B cell (primary cell): ENCODE measurements at regions not wholly inside any gene's neighbourhood (a gene's known extent, or its start where the extent isn't known, plus 50 kb on each side); places are given as distances from the start of the nearest gene placed in this dataset.

Experiments used
- ATAC-seq: fragments of 200-7000 bp; cut with Tn5 transposase; one replicate; pipeline ENCODE4 v1.10.0; 2021; ENCODE audit warnings: low read depth, mild to moderate bottlenecking, moderate number of reproducible peaks, moderate library complexity
- CTCF ChIA-PET: fragments of 350-600 bp; sonication (Branson Sonifier 250); formaldehyde crosslinking; loops from one replicate; lab custom pipeline; 2021; ENCODE audit warnings: antibody characterized with exemption, inconsistent platforms; lab: Charles Lee
- POLR2A ChIA-PET: fragments of 350-600 bp; sonication (Branson Sonifier 250); formaldehyde crosslinking; loops from one replicate; lab custom pipeline; 2021; ENCODE audit warnings: antibody characterized with exemption; lab: Charles Lee
- DNase-seq: peaks from one replicate; pipeline ENCODE4 v3.0.0; 2013
- H2AFZ ChIP-seq: 2 replicates; pipeline ENCODE4 v1.6.1; 2012; ENCODE audit warnings: mild to moderate bottlenecking, low read depth, low read length; ENCODE audit not compliant: insufficient read depth, poor library complexity, severe bottlenecking
- H3K27ac ChIP-seq, 2 donors: 1 replicate in 1 of 2; 2 replicates in 1 of 2; pipeline ENCODE4 v1.5.1; 2012 to 2013; ENCODE audit warnings: low read length in 2 of 2, mild to moderate bottlenecking in 2 of 2, moderate library complexity in 1 of 2
- H3K27me3 ChIP-seq, 4 experiments: fragments of 200-600 bp in 1 of 4; sonication (generic) in 1 of 4; replicated peaks in 1 of 4; 1 replicate in 2 of 4; 2 replicates in 2 of 4; pipeline versions ENCODE4 v1.6.1 to v1.7.0; 2013 to 2016; ENCODE audit warnings: low read length in 3 of 4, mild to moderate bottlenecking in 2 of 4, mixed read lengths in 1 of 4, moderate library complexity in 1 of 4; ENCODE audit not compliant: insufficient read depth in 4 of 4, control insufficient read depth in 3 of 4; ENCODE audit errors: control extremely low read depth in 1 of 4
- H3K36me3 ChIP-seq, 2 experiments: replicated peaks in 1 of 2; 1 replicate in 1 of 2; 2 replicates in 1 of 2; pipeline versions ENCODE4 v1.6.1 to v1.7.1; 2013; ENCODE audit warnings: low read length in 1 of 2; ENCODE audit not compliant: insufficient read depth in 2 of 2, control insufficient read depth in 1 of 2; ENCODE audit errors: control extremely low read depth in 1 of 2, extremely low read depth in 1 of 2
- H3K4me1 ChIP-seq, 2 donors: fragments of 200-600 bp in 1 of 2; sonication (generic) in 1 of 2; 1 replicate in 1 of 2; 2 replicates in 1 of 2; pipeline versions ENCODE4 v1.5.1 to v1.6.1; 2013 to 2017; ENCODE audit warnings: low read length in 2 of 2; ENCODE audit not compliant: control insufficient read depth in 2 of 2, insufficient read depth in 2 of 2
- H3K4me2 ChIP-seq: replicated peaks from 2 replicates; pipeline ENCODE3; 2012; ENCODE audit warnings: mild to moderate bottlenecking, low read depth, low read length; ENCODE audit not compliant: poor library complexity, severe bottlenecking
- H3K4me3 ChIP-seq, 5 experiments: fragments of 200-600 bp in 1 of 5; sonication (generic) in 1 of 5; 1 replicate in 3 of 5; 2 replicates in 2 of 5; pipeline versions ENCODE4 v1.5.1 to v1.7.0; 2011 to 2016; ENCODE audit warnings: low read length in 4 of 5, mild to moderate bottlenecking in 4 of 5, low read depth in 2 of 5, control low read depth in 1 of 5, moderate library complexity in 1 of 5; ENCODE audit not compliant: insufficient read depth in 1 of 5; ENCODE audit errors: control extremely low read depth in 1 of 5, extremely low read depth in 1 of 5
- H3K79me2 ChIP-seq: fragments of 200-600 bp; sonication (generic); one replicate; pipeline ENCODE4 v1.6.0; 2016; ENCODE audit warnings: low read length; ENCODE audit not compliant: control insufficient read depth, insufficient read depth
- H3K9ac ChIP-seq: fragments of 200-600 bp; sonication (generic); 2 replicates; pipeline ENCODE4 v1.6.1; 2017; ENCODE audit warnings: mild to moderate bottlenecking, low read length, moderate library complexity
- H3K9me3 ChIP-seq, 3 donors: one replicate each; pipeline versions ENCODE4 v1.6.1 to v1.7.1; 2013; ENCODE audit warnings: low read length in 2 of 3; ENCODE audit not compliant: control insufficient read depth in 2 of 3, insufficient read depth in 1 of 3; ENCODE audit errors: control extremely low read depth in 1 of 3
- H4K20me1 ChIP-seq: 2 replicates; pipeline ENCODE4 v1.6.0; 2012; ENCODE audit warnings: mild to moderate bottlenecking, low read length; ENCODE audit not compliant: insufficient read depth, control insufficient read depth, poor library complexity, severe bottlenecking
- H3K27ac Mint-ChIP-seq: one replicate; pipeline ENCODE4 v1.8.0; 2021; ENCODE audit warnings: mixed read lengths
- H3K27me3 Mint-ChIP-seq: one replicate; pipeline ENCODE4 v1.8.0; 2021; ENCODE audit warnings: mixed read lengths
- H3K4me1 Mint-ChIP-seq: one replicate; pipeline ENCODE4 v1.8.0; 2021; ENCODE audit warnings: mixed read lengths
- H3K4me3 Mint-ChIP-seq: one replicate; pipeline ENCODE4 v1.8.0; 2021; ENCODE audit warnings: mixed read lengths
- H3K9me3 Mint-ChIP-seq: one replicate; pipeline ENCODE4 v1.8.0; 2022; ENCODE audit warnings: mixed read lengths; ENCODE audit not compliant: insufficient read depth
- CTCF ChIP-seq: fragments of 200-600 bp; IDR thresholded peaks from one replicate; pipeline ENCODE4 v1.8.0; 2022; ENCODE audit warnings: antibody characterized with exemption, mild to moderate bottlenecking
- EZH2 ChIP-seq: IDR thresholded peaks from 2 replicates; pipeline ENCODE4 v1.6.1; 2012; ENCODE audit warnings: borderline replicate concordance, low read depth, mild to moderate bottlenecking, moderate library complexity, low read length; ENCODE audit not compliant: insufficient read depth, poor library complexity, severe bottlenecking
- WGBS: methylation state at CpG from one replicate; pipeline ENCODE4 v1.1.5; 2013; ENCODE audit warnings: missing lambda C conversion rate; ENCODE audit not compliant: insufficient coverage; 5-methylcytosine and 5-hydroxymethylcytosine counted together
- intact Hi-C: fragments of 100-400 bp; cut with micrococcal nuclease; formaldehyde crosslinking; loops from one replicate; pipeline ENCODE4 v1.10.0; 2022

- no peak overlapping the region for H2AFZ ChIP-seq
- TF ChIP-seq CTCF (no peak), EZH2 (no peak)
- no peak overlapping the region for H3K4me3 ChIP-seq
- H3K79me2 ChIP-seq, result no peaks in the 10 kb centered on the region
- DNase-seq (no peak), ATAC-seq (no peak)
- no peak overlapping the region for H3K9ac ChIP-seq
- H3K27ac ChIP-seq, result no peak overlapping the region
- ChIA-PET CTCF (interaction anchor here (1.0 kb wide), 1 partner anchor 23 kb away, joined by 4 read pairs; no protein-coding TSS in a partner anchor), POLR2A (no interaction called here)
- H3K36me3 ChIP-seq, result no peaks in the 10 kb centered on the region
- Mint-ChIP-seq H3K4me1 (peaks cover 12% of the 10 kb centered on the region), H3K4me3 (peak overlapping the region; percentile 26), H3K27ac (peak overlapping the region; percentile 56), H3K9me3 (no peaks in the 10 kb centered on the region), H3K27me3 (no peaks in the 10 kb centered on the region)
- peaks cover 4 to 17% of the 10 kb centered on the region in 2 donors for H3K4me1 ChIP-seq
- intact Hi-C loops, result no loop called here
- H3K27me3 ChIP-seq, result no peaks in the 10 kb centered on the region
- H3K4me2 ChIP-seq, result no peak overlapping the region
- no peaks in the 10 kb centered on the region for H4K20me1 ChIP-seq
- peaks cover 0 to 6% (median 0%) of the 10 kb centered on the region in 3 donors for H3K9me3 ChIP-seq
- 94% methylated on average over 3 of the region's 5 CpGs for WGBS
Measured at GRCh38 chr1:244301595-244302130, 150.0 kb downstream of the ADSS2 start.

- Histone ChIP-seq H4K20me1 (no peaks in the 10 kb centered on the region), H3K27me3 (no peaks in the 10 kb centered on the region), H2AFZ (no peak overlapping the region), H3K9ac (no peak overlapping the region), H3K9me3 (peaks cover 0 to 6% (median 0%) of the 10 kb centered on the region in 3 donors), H3K27ac (no peak overlapping the region), H3K79me2 (no peaks in the 10 kb centered on the region), H3K4me1 (peaks cover 4 to 17% of the 10 kb centered on the region in 2 donors), H3K4me3 (no peak overlapping the region), H3K4me2 (no peak overlapping the region), H3K36me3 (no peaks in the 10 kb centered on the region)
- POLR2A ChIA-PET, result no interaction called here
- no peak for TF ChIP-seq EZH2
- TF ChIP-seq CTCF, result no peak
- Mint-ChIP-seq H3K4me1 (peaks cover 10% of the 10 kb centered on the region), H3K27me3 (no peaks in the 10 kb centered on the region), H3K27ac (no peak overlapping the region), H3K4me3 (no peak overlapping the region), H3K9me3 (peaks cover 2% of the 10 kb centered on the region)
- 93% methylated on average over 10 of the region's 11 CpGs for WGBS
- DNase-seq (no peak), ATAC-seq (no peak)
- CTCF ChIA-PET, result interaction anchor here (1.0 kb wide), 1 partner anchor 21 kb away, joined by 4 read pairs; no protein-coding TSS in a partner anchor
- intact Hi-C loops, result no loop called here
Measured at GRCh38 chr1:244302876-244303609, 148.7 kb downstream of the ADSS2 start.
